Stimulated activated CD4-positive, alpha-beta T cell treated with anti-CD3 and anti-CD28 coated beads, Interleukin-2, amount 100 ng/mL, for 48 hours (primary cell): ENCODE measurements at regions not wholly inside any gene's neighbourhood (a gene's known extent, or its start where the extent isn't known, plus 50 kb on each side); places are given as distances from the start of the nearest gene placed in this dataset.
"Not testable (repeated sequence)": the region's sequence is repeated elsewhere in the genome, so short reads cannot be mapped to it uniquely, and the experiment has no call there.

ENCODE experiments used
- DNase-seq, 2 donors: peaks; one replicate each; pipeline ENCODE4 v3.0.0-alpha.2; 2020

DNA sequence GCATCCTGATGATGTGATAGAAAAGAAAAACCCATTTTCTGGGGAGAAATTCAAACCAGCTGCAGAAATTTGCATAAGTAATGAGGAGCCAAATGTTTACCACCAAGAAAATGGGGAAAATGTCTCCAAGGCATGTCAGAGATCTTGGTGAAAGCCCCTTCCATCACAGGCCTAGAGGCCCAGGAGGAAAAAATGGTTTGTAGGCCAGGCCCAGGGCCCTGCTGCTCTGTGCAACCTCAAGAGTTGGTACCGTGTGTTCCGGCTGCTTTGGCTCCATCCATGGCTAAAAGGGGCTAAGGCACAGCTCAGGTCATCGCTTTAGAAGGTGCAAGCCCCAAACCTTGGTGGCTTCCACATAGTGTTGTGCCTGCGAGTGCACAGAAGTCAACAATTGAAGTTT lies 543.1 kb downstream of the ZNF608 start:
- DNase-seq, result no peak

DNA sequence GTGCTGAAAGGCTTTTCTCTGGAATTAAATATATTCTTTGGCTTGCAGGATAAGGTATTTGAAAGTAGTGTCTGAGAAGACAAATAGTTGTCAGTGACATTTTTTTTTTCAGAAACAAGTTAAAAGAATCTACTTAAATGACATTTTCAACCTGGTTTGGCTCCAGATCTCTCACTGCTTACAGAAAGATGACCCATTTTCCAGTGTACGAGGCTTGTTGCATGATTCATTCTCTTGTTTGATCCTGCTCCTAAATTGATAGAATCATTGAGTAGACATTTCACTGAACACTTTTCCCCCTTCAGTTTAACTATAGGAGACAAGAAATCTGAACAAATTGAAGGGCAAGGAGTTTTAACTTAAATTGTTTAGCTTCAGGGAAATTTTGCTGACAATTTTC lies 546.1 kb downstream of the ZNF608 start:
- no peak for DNase-seq

DNA sequence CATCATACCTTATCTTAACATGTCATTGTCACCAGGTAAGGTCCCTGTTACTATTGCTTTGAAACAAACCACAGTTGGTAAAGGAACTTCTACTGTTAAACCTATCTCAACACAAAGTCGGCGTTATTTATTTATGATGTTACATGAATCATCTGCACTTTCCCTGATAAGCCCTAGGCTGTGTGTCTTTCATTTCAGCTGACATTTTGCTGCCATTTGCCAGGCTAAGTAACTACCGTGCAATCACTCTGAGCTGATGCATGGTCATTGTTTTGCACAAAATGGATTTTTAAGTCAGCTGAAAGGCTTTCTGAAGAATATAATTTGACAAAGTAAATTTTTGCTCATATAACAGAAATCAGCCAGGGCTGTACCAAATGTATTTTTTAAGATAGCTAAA lies 546.5 kb downstream of the ZNF608 start:
- no peak for DNase-seq

DNA sequence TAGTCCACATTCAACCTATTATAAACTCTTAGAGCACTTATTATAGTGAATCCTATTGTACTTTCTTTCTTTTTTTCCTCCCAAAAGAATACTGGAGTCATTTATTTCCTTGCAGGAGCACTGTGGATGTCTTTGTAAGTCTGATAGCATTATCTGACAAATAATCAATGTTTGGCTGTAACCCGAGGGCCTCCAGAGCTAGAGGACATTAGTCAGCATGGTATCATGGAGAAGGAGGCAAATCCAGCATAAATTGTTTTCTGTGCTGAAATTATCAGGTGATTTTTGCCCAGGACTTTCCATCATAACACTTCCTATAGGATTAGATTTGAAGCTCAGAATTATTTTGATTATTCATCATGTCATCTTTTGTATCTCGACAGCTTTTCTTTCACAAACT lies 551.0 kb downstream of the ZNF608 start:
- no peak for DNase-seq

DNA sequence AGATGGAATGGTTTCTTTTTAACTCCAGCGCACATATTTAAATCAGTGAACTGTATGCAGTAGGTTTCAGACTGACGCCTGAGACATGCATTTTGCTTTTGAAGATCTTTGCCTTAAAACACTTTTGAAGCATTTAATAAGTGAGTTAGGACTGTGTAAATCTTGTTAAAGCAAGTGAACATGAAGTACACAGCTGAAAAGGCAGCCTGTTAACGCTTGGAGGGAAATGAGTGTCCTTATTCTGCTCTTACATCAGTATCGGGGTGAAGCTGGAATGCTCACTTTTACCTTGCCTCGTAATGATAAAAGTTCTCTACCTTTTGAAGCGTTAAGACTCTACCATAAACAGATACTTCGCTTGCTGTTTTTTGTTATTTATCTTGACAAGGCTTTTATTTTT lies 552.2 kb downstream of the ZNF608 start:
- DNase-seq, result no peak

DNA sequence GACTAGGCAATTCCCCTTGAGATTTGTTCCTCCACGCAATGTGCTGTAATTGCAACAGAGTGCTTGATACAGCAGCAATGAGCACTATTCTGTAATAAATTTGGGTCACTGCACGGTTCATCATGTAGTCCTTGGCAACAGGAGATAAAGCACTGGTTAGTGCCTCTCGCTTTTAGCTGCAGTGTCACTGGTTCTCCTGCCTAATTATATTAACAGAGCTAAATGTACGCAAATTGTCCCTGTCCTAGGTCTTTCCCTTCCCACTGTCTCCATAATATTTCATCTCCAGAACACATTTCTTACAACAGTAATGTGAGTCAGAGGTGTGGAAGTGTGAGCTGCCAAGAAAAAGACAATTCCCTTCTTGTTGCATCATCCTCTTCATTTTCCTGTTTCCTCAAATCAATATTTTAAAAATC lies 553.1 kb downstream of the ZNF608 start:
- no peak for DNase-seq

DNA sequence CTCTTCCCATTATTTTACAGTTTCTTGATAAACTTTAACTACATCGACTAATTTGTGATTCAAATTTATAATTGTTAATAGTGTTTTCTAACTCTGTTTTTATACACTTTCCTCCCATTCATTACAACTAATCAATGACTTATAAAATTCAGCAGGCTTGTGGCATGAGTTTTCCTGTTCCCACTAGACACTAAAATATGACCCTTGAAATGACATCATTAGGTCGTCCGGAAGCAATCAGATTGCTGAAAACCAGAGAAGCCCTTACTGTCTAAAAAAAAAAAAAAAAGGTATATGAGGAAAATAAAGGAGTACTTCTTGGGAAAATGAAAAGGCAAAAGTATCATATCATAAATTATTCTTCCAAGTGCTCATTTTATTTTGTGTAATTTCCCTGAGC lies 553.7 kb downstream of the ZNF608 start:
- no peak for DNase-seq

DNA sequence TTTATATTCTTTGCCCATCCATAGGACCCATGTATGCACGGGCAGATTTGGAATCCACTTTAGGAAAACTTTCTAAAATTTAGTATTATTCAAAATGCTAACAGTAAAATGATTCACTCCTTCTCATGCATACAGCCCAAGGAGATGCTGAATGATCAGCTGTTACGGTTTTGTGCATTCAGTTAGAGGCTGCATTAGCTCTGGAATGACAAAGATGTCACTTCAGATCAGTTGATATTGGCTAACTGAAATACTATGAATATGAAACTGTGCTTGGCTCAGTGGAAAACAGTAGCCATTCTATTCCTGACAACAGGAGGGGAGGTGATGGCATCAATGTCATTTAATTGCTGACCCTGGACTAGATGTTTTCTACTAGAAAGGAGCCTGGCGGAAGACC lies 560.7 kb downstream of the ZNF608 start:
- no peak for DNase-seq

DNA sequence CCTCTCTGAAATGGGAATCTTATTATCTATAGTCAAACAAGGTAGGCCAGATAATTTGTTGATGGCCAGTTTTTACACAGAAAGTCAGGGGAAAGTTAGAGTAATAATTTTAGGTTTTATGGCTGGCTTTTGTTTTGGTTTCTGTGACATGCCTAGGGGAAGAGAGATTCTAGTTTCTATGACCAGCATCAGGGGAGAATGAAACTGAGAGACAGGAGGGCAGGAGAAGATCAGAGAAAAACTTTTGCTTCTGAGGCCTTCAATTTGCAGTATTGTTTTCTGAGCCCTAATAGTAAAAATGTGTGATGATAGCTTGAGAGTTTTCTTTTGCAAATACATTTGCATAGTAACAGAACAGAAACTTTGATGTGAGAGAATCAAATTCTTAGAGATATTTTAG lies 564.3 kb downstream of the ZNF608 start:
- DNase-seq, result no peak

DNA sequence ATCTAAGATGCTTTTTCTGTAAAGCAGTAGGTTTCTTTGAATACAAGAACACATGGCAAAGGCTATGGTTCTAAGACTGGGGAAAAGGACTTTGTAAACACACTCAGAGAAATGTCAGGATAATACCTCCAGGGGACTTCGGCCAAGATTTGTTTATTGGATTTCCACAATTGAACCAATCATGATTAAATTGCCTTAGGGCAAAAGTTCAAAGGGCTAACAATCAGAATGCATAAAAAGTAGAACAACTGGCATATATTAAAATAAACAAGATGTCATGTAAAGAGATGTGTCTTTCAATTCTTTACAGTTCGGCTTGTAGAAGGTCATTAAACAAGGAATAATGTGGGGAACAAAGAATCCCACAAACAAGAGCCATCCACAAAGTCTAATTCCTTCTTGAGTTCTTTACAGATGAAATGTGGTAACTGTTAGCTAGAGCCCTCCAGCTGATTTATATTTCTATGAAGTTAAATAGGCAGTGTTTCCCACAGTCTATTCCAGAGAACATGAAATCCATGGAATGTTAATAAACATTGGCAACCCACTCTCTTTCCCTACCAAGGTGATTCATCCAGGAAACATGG lies 565.5 kb downstream of the ZNF608 start:
- no peak for DNase-seq

DNA sequence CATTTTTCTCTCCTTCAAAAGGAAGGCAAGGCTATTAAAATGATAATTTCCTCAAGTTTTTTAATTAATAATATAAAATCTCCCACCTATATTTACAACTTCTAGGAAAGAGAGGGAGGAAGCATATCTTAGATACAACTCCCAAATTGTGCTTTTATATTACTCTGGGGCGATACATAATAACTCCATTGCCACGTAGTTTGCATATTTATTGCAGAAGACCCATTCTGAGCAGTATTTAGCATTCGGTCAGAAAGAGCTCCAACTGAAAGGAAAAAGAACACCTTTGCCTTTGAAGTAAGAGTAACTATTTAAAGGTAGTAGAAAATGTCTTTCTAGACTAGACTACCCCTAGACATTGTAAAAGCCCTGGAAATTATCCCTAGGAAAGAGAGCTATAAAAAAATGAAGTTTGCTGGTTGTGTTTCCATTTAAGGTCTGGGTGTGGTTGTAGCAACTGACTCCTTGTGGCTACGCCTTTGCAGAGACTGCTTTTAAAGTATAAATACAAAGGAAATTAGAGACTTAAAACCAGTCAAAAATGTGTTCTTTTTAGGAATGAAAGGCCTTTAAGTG lies 566.1 kb downstream of the ZNF608 start:
- DNase-seq, result no peak

DNA sequence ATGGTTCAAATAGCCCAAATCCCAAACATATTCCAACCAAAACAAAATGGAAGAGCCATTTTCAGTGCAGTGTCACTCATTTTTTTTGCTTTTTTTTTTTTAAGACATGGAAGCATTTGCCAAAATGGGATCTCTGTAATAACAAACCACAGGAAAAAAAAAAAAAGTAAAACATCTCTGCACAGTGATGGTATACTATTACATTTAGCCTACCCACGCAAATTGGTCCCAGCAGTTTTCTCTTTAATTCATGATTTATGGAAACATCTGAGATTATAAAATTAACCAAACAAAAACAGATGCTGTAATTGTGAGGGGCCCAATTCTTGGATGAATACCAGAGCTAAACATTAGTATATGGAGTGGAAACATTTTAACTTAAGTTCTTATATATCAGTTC lies 566.6 kb downstream of the ZNF608 start:
- no peak for DNase-seq

DNA sequence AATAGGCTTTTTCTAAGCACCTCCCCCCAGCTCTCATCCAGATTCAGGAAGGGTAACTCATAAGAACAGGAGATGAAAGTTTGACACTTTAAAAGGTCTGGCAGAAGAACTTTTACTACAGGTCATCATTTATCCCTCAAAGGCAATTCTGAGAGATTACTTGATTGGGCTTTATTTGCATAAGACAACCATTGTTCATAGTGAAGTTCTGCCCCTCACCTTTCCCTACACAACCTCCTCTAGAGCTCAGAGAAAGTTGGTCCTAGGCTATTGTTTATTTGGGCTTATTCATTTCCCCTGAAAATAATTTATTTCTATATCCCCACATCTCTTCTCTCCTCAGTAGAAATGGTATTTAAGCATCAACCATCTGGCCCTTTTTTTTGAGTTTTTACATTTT lies 568.4 kb downstream of the ZNF608 start:
- DNase-seq, result no peak

DNA sequence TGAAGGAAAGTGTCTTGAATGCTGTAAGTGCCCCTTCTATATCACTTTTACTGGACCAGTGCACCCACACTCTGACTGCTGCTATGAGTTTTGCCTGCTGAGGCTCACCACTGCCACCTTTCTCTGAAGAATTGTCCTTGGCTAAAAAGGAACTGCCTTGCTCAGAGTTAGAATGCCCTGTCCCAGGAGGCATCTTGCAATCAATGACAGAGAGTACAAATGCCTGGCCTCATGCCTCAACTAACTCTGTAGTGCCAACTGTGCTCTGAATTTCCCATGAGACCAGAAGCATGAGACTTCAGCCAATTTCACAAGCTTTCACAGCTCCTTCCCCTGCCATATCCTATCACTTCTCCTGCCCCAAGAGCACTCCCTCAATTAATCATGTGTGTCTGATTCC lies 569.7 kb downstream of the ZNF608 start:
- no peak for DNase-seq

DNA sequence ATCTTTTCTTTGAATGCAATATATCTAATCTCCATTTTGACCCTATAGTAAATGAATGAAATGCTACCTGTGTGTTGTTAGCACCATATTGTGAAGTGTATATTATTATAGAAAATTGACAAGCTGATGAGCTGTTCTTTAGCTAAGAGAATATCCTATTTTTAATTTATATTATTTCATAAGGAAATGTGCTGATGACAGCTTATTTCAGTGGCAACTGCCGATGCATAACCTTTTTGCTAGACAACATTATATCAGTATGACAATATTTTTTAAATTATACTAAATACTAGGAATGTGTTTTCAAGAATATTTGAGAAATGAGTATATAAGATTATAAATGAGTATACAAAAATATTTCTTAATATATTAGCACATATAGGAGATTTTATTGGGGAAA lies 573.1 kb downstream of the ZNF608 start:
- DNase-seq, result no peak

DNA sequence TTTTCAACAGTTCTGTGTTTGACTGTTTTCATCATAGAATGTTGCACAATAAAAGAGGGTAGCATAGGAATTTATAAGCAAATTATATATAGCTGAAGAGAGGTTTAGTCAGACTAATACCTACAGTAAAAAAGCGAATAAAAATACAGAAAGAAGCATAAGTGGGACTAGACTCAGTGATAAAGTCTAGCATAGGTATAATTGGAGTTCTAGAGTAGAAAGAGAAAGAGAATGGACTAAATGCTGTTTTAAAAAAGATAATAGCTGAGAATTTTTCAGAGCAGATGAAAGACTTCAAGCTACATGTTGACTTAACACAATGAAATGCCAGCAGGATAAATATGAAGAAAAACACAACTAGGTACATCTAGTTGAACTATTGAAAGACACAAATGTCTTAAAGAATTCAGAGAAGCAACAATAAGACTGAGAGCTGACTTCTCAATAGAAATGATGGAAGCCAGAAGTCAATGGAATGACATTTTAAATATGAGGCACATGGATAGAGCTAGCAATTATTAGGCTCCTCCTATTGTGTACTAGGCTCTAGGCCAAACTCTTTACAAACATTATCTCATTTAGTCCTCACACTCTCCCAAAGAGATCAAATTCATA lies 573.9 kb downstream of the ZNF608 start:
- DNase-seq, result no peak

DNA sequence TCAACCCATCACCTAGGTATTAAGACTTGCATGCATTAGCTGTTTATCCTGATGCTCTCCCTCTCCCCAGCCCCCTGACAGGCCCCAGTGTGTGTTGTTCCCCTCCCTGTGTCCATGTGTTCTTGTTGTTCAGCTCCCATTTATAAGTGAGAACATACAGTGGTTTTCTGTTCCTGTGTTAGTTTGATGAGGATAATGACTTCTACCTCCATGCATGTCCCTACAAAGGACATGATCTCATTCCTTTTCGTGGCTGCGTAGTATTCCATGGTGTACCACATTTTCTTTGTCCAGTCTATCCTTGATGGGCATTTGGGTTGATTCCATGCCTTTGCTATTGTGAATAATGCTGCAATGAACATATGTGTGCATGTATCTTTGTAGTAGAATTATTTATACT lies 578.3 kb downstream of the ZNF608 start:
- DNase-seq, result not testable (repeated sequence)

DNA sequence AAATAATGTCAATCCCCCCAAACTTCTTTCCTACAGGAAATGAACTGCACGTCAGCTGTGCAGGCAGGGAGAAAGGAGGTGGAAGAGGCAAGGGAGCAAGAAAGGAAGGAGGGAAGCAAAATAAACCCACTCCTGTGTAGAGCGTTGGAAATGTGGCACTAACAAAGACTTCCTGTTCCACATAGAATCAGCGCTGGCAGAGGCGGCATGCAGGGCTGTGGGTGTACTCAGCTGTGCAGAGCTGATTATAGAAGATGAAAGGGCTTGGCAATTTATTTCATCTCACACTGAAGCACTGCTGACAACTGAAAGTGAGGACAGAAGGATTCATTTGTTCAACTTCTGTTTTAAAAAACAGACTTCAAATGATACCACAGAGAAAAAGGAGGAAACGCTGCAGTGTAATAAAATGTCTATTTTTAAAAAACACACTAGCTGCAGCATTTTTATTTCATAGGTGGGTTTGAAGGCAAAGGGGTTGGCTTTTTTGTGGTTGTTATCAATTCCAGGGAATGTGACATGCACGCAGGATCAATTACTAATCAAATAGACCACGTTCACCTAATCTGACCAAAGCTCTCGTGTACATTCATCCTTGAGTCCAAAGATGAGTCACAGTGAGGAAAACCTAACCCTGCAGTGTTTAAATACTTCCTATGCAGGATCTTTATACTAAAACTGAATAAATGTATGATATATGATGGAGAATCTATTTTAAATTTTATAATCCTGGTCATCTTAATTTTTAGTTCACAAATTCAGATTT lies 583.5 kb downstream of the ZNF608 start:
- no peak for DNase-seq

DNA sequence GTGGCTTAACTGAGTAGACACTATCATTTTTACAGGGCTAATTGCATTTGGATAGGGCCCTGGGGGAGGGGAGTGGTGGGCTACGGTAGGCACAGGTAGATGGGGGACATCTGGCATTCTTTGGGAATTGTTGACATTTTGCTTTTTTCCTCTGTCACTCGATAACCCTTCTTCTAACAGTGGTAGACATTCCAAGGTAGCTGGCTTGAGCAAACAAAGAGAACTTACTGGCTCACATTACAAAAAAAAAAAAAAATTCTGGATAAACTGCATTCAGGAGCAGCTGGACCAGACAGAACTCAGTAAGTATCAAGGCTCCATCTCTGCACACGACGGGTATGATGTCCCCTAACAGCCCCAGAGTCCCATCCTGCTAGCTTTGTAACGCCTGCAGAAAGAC lies 585.2 kb downstream of the ZNF608 start:
- no peak for DNase-seq

DNA sequence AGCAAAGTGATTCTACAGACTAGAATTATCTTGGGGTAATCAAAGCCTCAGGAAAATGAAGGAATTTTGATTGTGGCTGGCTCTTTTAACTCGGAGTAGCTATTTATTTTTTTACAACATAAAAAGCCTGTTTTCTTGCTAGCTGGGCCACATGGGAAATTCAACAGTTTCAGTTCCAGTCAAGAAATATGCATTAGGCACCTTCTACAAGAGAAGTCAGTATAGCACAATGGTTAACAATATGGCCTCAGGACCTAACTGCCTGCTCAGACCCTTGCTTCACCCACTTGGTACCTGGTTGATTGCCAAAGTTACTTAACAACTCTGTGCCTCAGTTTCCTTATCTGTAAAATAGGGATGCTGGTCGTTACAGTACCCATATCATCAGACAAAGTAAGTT lies 586.2 kb downstream of the ZNF608 start:
- DNase-seq, result no peak

DNA sequence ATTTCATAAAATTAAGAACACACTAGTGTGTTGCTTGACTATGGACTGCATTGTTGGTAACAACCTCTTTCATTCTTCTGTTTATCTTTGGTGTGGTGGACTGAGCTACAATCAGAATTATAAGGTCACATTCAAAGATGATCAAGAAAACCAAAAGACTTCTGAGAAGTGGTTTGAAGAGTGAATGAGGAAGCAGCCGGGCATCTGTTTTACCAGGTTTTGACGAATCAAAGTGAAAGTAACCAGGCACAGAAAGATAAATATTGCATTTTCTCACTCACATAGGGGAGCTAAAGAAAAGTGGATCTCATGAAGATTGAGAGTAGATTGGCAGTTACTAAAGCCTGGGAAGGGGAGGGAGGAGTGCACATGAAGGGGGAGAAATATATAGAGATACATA lies 589.1 kb downstream of the ZNF608 start:
- DNase-seq, result no peak

DNA sequence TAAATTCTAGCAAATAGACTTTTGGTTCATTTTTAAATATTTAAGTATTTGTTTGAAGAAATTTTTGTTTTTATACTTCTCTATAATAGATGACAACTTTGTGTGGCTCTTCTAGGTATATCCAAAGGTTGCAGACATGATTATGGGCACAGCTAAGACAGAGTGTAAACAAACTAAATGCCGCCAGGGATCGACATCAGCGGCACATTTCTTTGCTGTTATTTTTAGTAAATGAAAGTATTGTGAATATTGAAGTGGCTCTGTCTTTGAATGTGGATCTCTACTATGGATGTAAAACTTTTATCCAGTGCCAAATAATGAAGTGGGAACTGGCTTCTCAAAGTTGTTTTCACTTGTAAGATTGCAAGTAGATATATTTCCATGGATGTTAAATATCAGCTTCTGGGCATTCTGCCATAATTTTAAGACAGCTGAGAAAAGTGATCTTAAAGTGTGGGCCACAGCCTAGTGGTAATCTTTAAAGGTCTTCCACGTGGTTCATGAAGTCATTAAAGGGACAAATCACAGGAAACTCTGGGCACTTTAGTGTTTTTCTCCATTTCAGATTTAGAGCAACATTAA lies 589.9 kb downstream of the ZNF608 start:
- DNase-seq, result no peak

DNA sequence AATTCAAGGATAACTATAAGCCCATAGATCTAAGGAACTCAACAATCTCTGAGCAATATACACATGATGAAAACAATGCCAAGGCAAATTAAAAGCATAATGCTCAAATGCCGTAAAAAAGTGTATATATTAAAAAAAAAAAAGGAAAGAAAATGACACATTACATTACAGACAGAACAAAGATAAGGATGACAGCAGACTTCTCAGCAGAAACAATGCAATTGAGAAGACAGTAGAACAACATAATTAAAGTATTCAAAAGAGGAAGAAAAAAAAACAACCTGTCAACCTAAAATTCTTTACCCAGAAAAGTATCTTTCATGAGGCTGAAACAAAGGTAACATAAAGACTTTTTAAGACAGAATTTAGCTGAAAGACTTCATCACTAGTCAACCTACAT lies 591.7 kb downstream of the ZNF608 start:
- DNase-seq, result no peak

DNA sequence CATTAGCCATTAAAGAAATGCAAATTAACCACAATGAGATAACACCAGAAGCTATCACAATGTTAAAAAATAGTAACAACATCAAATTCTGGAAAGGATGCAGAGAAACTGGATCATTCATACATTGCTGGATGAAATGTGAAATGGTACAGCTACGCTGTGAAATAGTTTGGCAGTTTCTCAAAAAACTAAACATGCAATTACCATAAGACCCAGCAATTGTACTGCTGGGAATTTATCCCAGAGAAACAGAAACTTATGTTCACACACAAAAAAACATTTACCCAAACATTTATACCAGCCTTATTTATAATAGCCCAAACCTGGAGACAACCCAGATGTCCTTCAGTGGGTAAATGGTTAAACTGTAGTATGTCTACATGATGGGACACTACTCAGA lies 592.9 kb downstream of the ZNF608 start:
- DNase-seq, result no peak
